Lung (tissue), 11 donors: ENCODE measurements at regions not wholly inside any gene's neighbourhood (a gene's known extent, or its start where the extent isn't known, plus 50 kb on each side); places are given as distances from the start of the nearest gene placed in this dataset.
A peak's percentile ranks its signal among the peaks of the same experiment; 100 is the strongest.

Experiments used
- ATAC-seq: fragments of 200-7000 bp; cut with Tn5 transposase; one replicate; pipeline ENCODE4 v1.9.1; 2020; ENCODE audit warnings: moderate number of reproducible peaks; ENCODE audit not compliant: insufficient read depth, low FRiP score
- DNase-seq, 3 donors: peaks; one replicate each; pipeline ENCODE4 v3.0.0-alpha.2; 2013 to 2017
- H3K27ac ChIP-seq, 2 donors: one replicate each; pipeline ENCODE4 v1.5.1; 2013; ENCODE audit warnings: mild to moderate bottlenecking in 2 of 2, moderate library complexity in 2 of 2, control low read depth in 1 of 2, inconsistent platforms in 1 of 2, low read depth in 1 of 2, low read length in 1 of 2
- H3K27me3 ChIP-seq, 3 donors: one replicate each; pipeline ENCODE4 v1.5.1; 2013; ENCODE audit warnings: low read length in 2 of 3; ENCODE audit not compliant: control insufficient read depth in 3 of 3, insufficient read depth in 3 of 3
- H3K36me3 ChIP-seq, 4 donors: one replicate each; pipeline ENCODE4 v1.5.1; 2013; ENCODE audit warnings: low read length in 4 of 4, mild to moderate bottlenecking in 1 of 4, moderate library complexity in 1 of 4; ENCODE audit not compliant: control insufficient read depth in 4 of 4, insufficient read depth in 4 of 4
- H3K4me1 ChIP-seq, 5 donors: one replicate each; pipeline ENCODE4 v1.5.1; 2013; ENCODE audit warnings: low read length in 5 of 5, mild to moderate bottlenecking in 2 of 5, moderate library complexity in 1 of 5; ENCODE audit not compliant: control insufficient read depth in 5 of 5, insufficient read depth in 5 of 5
- H3K4me3 ChIP-seq: one replicate; pipeline ENCODE4 v1.5.1; 2013; ENCODE audit warnings: mild to moderate bottlenecking, control low read depth, moderate library complexity
- H3K9ac ChIP-seq, 2 donors: one replicate each; pipeline ENCODE4 v1.5.1; 2013; ENCODE audit warnings: low read length in 2 of 2, control low read depth in 1 of 2; ENCODE audit not compliant: insufficient read depth in 1 of 2
- H3K9me3 ChIP-seq, 4 donors: one replicate each; pipeline ENCODE4 v1.5.1; 2013; ENCODE audit warnings: low read length in 3 of 4, mild to moderate bottlenecking in 1 of 4, moderate library complexity in 1 of 4; ENCODE audit not compliant: control insufficient read depth in 4 of 4, insufficient read depth in 3 of 4
- CTCF ChIP-seq: IDR thresholded peaks from 2 replicates; pipeline ENCODE4 v1.5.1; 2012; ENCODE audit warnings: mild to moderate bottlenecking; ENCODE audit errors: control extremely low read depth, extremely low read depth
- WGBS, 2 donors: extraction: QIAGEN DNeasy Blood & Tissue Kit; methylation state at CpG; one replicate each; pipeline ENCODE4 v1.1.7; 2013; 5-methylcytosine and 5-hydroxymethylcytosine counted together
- donor health status: control.
- donor health status: control.
- donor health status: Bipolar disorder and iron deficiency.
- donor health status: healthy.
- donor health status: DM: yes; HTN: yes; CAD: no.

- ATAC-seq (no peak), DNase-seq (peak in 1 of 3 donors; percentile 40)
- Histone ChIP-seq H3K9me3 (no peaks in the 10 kb centered on the region), H3K9ac (no peak overlapping the region), H3K27me3 (no peaks in the 10 kb centered on the region), H3K36me3 (no peaks in the 10 kb centered on the region), H3K27ac (peak overlapping the region; percentile 51 to 82), H3K4me1 (peaks cover 0 to 4% (median 0%) of the 10 kb centered on the region in 5 donors), H3K4me3 (no peak overlapping the region)
- TF ChIP-seq CTCF = no peak
- 75 to 79% methylated on average over 12 of the region's 12 CpGs for WGBS, 2 donors
These were observed 149.5 kb upstream of the DLX2 start for GRCh38 chr2:172252154-172252553.

DNA sequence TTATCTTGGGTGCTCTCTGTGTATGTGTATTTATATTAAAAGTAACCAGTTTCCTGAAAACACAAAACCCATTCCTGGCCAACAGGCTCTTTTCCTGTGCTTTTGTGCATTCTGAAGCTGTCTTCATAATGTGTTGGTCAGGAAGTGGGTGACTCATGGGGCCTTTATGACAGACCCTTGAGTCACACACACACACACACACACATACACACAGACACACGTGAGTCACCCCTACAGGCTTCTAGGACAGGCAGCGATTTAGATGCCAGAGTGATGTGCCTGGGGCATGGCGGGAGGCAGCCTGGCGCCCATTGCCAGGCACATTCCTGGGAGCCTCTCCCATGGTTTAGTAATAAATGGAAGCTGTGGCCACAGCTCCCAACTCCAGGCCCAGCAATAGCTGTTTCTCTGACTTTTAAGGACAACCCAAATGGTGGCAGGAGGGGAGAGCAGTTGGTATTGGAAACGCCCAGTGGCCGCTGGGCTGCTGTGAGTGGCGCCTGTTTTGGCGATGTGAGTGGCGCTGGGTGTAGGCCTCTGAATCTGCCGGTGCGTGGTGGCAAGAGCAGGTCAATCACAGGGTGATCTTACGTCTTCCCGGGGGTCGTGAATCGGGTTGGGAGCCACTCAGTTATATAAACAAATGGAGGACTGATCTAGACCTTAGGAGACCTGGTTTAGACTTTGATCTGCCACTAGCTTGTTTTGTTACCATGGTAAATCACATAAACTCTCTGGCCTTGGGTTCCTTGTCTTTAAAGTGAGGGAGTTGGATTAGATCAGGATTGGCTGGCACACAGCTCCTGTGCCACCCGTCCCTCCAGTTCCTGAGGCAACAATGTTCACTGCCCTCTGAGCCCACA, 150.7 kb upstream of the DLX2 start:
- Histone ChIP-seq H3K4me1 (peaks cover 0 to 4% (median 0%) of the 10 kb centered on the region in 5 donors), H3K9ac (no peak overlapping the region), H3K27me3 (no peaks in the 10 kb centered on the region), H3K27ac (peak overlapping the region; percentile 22 to 68), H3K4me3 (no peak overlapping the region), H3K36me3 (no peaks in the 10 kb centered on the region), H3K9me3 (no peaks in the 10 kb centered on the region)
- 64 to 75% methylated on average over 16 of the region's 16 CpGs for WGBS, 2 donors
- peak in 1 of 3 donors; percentile 59 for DNase-seq
- TF ChIP-seq CTCF = no peak
- peak; percentile 84 for ATAC-seq

GRCh38 chr2:172256886-172257285, 154.2 kb upstream of the DLX2 start:
- 67 to 78% methylated on average over 2 of the region's 2 CpGs for WGBS, 2 donors
- Histone ChIP-seq H3K4me3 (no peak overlapping the region), H3K27ac (no peak overlapping the region), H3K27me3 (no peaks in the 10 kb centered on the region), H3K36me3 (no peaks in the 10 kb centered on the region), H3K9me3 (no peaks in the 10 kb centered on the region), H3K9ac (no peak overlapping the region), H3K4me1 (peaks cover 0 to 4% (median 0%) of the 10 kb centered on the region in 5 donors)
- no peak for TF ChIP-seq CTCF
- no peak for ATAC-seq
- DNase-seq = no peak
